GM23338 (cell line): ENCODE measurements at regions not wholly inside any gene's neighbourhood (a gene's known extent, or its start where the extent isn't known, plus 50 kb on each side); places are given as distances from the start of the nearest gene placed in this dataset.

ENCODE experiments used
- ATAC-seq: fragments of 200-7000 bp; cut with Tn5 transposase; 3 replicates; pipeline ENCODE4 v1.9.1; 2020
- DNase-seq: peaks from one replicate; pipeline ENCODE4 v3.0.0-alpha.2; 2015; ENCODE audit warnings: low spot score
- H2AFZ ChIP-seq: fragments of 200-600 bp; sonication (generic); 2 replicates; pipeline ENCODE4 v1.8.0; 2016; ENCODE audit warnings: antibody characterized with exemption, mild to moderate bottlenecking, moderate library complexity
- H3F3A ChIP-seq: fragments of 200-600 bp; sonication (generic); replicated peaks from 2 replicates; pipeline ENCODE4 v1.8.0; 2017; ENCODE audit warnings: antibody characterized with exemption, mixed run types, low read depth
- H3K27ac ChIP-seq: fragments of 200-600 bp; sonication (generic); 2 replicates; pipeline ENCODE4 v1.6.1; 2016; ENCODE audit warnings: low read depth
- H3K27me3 ChIP-seq: fragments of 200-600 bp; sonication (generic); 2 replicates; pipeline ENCODE4 v1.8.0; 2016; ENCODE audit warnings: mild to moderate bottlenecking, mixed run types, moderate library complexity; ENCODE audit not compliant: insufficient read depth
- H3K36me3 ChIP-seq: fragments of 200-600 bp; sonication (generic); 2 replicates; pipeline ENCODE4 v1.8.0; 2016; ENCODE audit warnings: mild to moderate bottlenecking; ENCODE audit not compliant: insufficient read depth
- H3K4me1 ChIP-seq: fragments of 200-600 bp; sonication (generic); 2 replicates; pipeline ENCODE4 v1.8.0; 2016; ENCODE audit warnings: mild to moderate bottlenecking, moderate library complexity; ENCODE audit not compliant: insufficient read depth
- H3K4me2 ChIP-seq: fragments of 200-600 bp; sonication (generic); 2 replicates; pipeline ENCODE4 v1.7.1; 2017; ENCODE audit warnings: mixed run types
- H3K4me3 ChIP-seq: fragments of 200-600 bp; sonication (generic); 2 replicates; pipeline ENCODE4 v1.6.1; 2016; ENCODE audit warnings: mixed run types
- H3K79me2 ChIP-seq: fragments of 200-600 bp; sonication (generic); replicated peaks from 2 replicates; pipeline ENCODE4 v1.8.0; 2017; ENCODE audit warnings: mild to moderate bottlenecking; ENCODE audit not compliant: insufficient read depth
- H3K9me2 ChIP-seq: fragments of 200-600 bp; sonication (generic); 2 replicates; pipeline ENCODE4 v1.8.0; 2017; ENCODE audit not compliant: insufficient read depth
- H4K20me1 ChIP-seq: fragments of 200-600 bp; sonication (generic); replicated peaks from 2 replicates; pipeline ENCODE4 v1.8.0; 2017; ENCODE audit warnings: mild to moderate bottlenecking; ENCODE audit not compliant: insufficient read depth
- H3K27ac Mint-ChIP-seq: 2 replicates; pipeline ENCODE4 v1.8.0; 2020; ENCODE audit warnings: inconsistent platforms, mild to moderate bottlenecking, moderate library complexity, mixed read lengths
- H3K27me3 Mint-ChIP-seq: 3 replicates; pipeline ENCODE4 v1.8.0; 2022; ENCODE audit warnings: low read depth, mild to moderate bottlenecking, moderate library complexity, mixed read lengths, inconsistent platforms; ENCODE audit not compliant: insufficient read depth, poor library complexity
- H3K36me3 Mint-ChIP-seq: 3 replicates; pipeline ENCODE4 v1.8.0; 2021; ENCODE audit warnings: low read depth, mild to moderate bottlenecking, inconsistent platforms, moderate library complexity, mixed read lengths
- H3K4me1 Mint-ChIP-seq: 3 replicates; pipeline ENCODE4 v1.8.0; 2020; ENCODE audit warnings: mild to moderate bottlenecking, inconsistent platforms, mixed read lengths
- H3K4me3 Mint-ChIP-seq: 3 replicates; pipeline ENCODE4 v1.8.0; 2021; ENCODE audit warnings: moderate library complexity, mild to moderate bottlenecking, inconsistent platforms, mixed read lengths
- H3K9me3 Mint-ChIP-seq: 3 replicates; pipeline ENCODE4 v1.8.0; 2020; ENCODE audit warnings: moderate library complexity, mild to moderate bottlenecking, inconsistent platforms, mixed read lengths
- CREB1 ChIP-seq: fragments of 250-450 bp; sonication (Bioruptor Pico); IDR thresholded peaks from 2 replicates; pipeline ENCODE4 v1.5.0; 2020; ENCODE audit warnings: low read depth, mild to moderate bottlenecking, moderate library complexity
- EZH2 ChIP-seq: fragments of 200-600 bp; sonication (generic); IDR thresholded peaks from one replicate; pipeline ENCODE4 v1.8.0; 2017; ENCODE audit warnings: antibody characterized with exemption, mild to moderate bottlenecking, low read depth; ENCODE audit not compliant: unreplicated experiment
- EZH2phosphoT487 ChIP-seq: fragments of 200-600 bp; sonication (generic); IDR thresholded peaks from one replicate; pipeline ENCODE4 v1.8.1; 2018; ENCODE audit warnings: antibody characterized with exemption; ENCODE audit not compliant: unreplicated experiment
- JUNB ChIP-seq: IDR thresholded peaks from one replicate; pipeline ENCODE4 v1.6.1; 2016; ENCODE audit warnings: antibody characterized with exemption; ENCODE audit not compliant: unreplicated experiment
- NANOG ChIP-seq: IDR thresholded peaks from 2 replicates; pipeline ENCODE4 v1.6.1; 2016; ENCODE audit warnings: antibody characterized with exemption, borderline replicate concordance
- POLR2AphosphoS5 ChIP-seq: IDR thresholded peaks from 2 replicates; pipeline ENCODE4 v1.6.1; 2016; ENCODE audit warnings: antibody characterized with exemption, low read depth
- STAT1 ChIP-seq: IDR thresholded peaks from one replicate; pipeline ENCODE4 v1.6.1; 2016; ENCODE audit warnings: antibody characterized with exemption; ENCODE audit not compliant: unreplicated experiment
- ZNF114 ChIP-seq: fragments of 250-450 bp; sonication (Bioruptor Pico); IDR thresholded peaks from 2 replicates; pipeline ENCODE4 v1.5.0; 2020; ENCODE audit warnings: mild to moderate bottlenecking, moderate library complexity
- ZNF331 ChIP-seq: fragments of 250-450 bp; sonication (Bioruptor Pico); IDR thresholded peaks from 2 replicates; pipeline ENCODE4 v1.5.0; 2020; ENCODE audit warnings: low read depth, mild to moderate bottlenecking, moderate library complexity
- TF ChIP-seq, protein P1 (sequence below): IDR thresholded peaks from one replicate; pipeline ENCODE4 v1.6.1; 2018; ENCODE audit warnings: antibody characterized with exemption; ENCODE audit not compliant: unreplicated experiment
- TF ChIP-seq, protein P2 (sequence below): IDR thresholded peaks from 2 replicates; pipeline ENCODE4 v1.6.1; 2016; ENCODE audit warnings: antibody characterized with exemption
- TF ChIP-seq, protein P3 (sequence below), 2 experiments: fragments of 200-600 bp in 1 of 2; sonication (generic) in 1 of 2; conservative IDR thresholded peaks; 2 replicates each; pipeline versions ENCODE4 v1.5.1 to v1.6.1; 2016 to 2017; ENCODE audit warnings: antibody characterized with exemption in 2 of 2, low read depth in 2 of 2, mild to moderate bottlenecking in 2 of 2, moderate library complexity in 1 of 2
- TF ChIP-seq, protein P4 (sequence below): fragments of 250-450 bp; sonication (Bioruptor Pico); IDR thresholded peaks from 2 replicates; pipeline ENCODE4 v1.5.0; 2020; ENCODE audit warnings: mild to moderate bottlenecking, moderate library complexity

DNA sequence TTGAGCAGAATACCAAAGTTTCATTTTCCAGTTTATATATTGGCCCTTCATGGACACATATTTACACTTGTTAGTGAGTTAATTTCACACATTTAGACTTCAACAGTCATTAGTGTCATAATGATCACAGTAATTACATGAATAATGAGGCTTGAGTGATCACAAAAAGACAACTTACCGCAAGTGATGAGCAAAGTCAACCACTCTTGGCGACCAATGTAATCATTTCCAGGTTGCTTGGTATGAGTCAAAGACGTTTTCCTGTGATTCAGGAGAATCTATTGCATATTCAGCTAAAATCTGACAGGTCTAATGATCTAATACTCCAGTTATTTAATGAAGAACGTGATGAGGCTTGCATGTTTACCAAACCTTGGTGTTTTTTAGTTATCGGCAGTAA is 407.9 kb upstream of the TENM3 start:
- no peak overlapping the region for H3K4me3 Mint-ChIP-seq
- TF ChIP-seq, protein P1, sequence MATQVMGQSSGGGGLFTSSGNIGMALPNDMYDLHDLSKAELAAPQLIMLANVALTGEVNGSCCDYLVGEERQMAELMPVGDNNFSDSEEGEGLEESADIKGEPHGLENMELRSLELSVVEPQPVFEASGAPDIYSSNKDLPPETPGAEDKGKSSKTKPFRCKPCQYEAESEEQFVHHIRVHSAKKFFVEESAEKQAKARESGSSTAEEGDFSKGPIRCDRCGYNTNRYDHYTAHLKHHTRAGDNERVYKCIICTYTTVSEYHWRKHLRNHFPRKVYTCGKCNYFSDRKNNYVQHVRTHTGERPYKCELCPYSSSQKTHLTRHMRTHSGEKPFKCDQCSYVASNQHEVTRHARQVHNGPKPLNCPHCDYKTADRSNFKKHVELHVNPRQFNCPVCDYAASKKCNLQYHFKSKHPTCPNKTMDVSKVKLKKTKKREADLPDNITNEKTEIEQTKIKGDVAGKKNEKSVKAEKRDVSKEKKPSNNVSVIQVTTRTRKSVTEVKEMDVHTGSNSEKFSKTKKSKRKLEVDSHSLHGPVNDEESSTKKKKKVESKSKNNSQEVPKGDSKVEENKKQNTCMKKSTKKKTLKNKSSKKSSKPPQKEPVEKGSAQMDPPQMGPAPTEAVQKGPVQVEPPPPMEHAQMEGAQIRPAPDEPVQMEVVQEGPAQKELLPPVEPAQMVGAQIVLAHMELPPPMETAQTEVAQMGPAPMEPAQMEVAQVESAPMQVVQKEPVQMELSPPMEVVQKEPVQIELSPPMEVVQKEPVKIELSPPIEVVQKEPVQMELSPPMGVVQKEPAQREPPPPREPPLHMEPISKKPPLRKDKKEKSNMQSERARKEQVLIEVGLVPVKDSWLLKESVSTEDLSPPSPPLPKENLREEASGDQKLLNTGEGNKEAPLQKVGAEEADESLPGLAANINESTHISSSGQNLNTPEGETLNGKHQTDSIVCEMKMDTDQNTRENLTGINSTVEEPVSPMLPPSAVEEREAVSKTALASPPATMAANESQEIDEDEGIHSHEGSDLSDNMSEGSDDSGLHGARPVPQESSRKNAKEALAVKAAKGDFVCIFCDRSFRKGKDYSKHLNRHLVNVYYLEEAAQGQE = no peak
- TF ChIP-seq JUNB (no peak), ZNF114 (CRISPR knock-in tag) (no peak), NANOG (no peak), CREB1 (CRISPR knock-in tag) (no peak), EZH2phosphoT487 (no peak), POLR2AphosphoS5 (no peak), STAT1 (no peak), EZH2 (no peak), ZNF331 (CRISPR knock-in tag) (no peak)
- TF ChIP-seq, protein P2, sequence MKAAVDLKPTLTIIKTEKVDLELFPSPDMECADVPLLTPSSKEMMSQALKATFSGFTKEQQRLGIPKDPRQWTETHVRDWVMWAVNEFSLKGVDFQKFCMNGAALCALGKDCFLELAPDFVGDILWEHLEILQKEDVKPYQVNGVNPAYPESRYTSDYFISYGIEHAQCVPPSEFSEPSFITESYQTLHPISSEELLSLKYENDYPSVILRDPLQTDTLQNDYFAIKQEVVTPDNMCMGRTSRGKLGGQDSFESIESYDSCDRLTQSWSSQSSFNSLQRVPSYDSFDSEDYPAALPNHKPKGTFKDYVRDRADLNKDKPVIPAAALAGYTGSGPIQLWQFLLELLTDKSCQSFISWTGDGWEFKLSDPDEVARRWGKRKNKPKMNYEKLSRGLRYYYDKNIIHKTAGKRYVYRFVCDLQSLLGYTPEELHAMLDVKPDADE = no peak
- TF ChIP-seq, protein P3, sequence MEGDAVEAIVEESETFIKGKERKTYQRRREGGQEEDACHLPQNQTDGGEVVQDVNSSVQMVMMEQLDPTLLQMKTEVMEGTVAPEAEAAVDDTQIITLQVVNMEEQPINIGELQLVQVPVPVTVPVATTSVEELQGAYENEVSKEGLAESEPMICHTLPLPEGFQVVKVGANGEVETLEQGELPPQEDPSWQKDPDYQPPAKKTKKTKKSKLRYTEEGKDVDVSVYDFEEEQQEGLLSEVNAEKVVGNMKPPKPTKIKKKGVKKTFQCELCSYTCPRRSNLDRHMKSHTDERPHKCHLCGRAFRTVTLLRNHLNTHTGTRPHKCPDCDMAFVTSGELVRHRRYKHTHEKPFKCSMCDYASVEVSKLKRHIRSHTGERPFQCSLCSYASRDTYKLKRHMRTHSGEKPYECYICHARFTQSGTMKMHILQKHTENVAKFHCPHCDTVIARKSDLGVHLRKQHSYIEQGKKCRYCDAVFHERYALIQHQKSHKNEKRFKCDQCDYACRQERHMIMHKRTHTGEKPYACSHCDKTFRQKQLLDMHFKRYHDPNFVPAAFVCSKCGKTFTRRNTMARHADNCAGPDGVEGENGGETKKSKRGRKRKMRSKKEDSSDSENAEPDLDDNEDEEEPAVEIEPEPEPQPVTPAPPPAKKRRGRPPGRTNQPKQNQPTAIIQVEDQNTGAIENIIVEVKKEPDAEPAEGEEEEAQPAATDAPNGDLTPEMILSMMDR (conservative IDR thresholded peaks at IDR 0.05; ENCODE audit: low read depth in 2 of 2) = no peak
- TF ChIP-seq, protein P4, sequence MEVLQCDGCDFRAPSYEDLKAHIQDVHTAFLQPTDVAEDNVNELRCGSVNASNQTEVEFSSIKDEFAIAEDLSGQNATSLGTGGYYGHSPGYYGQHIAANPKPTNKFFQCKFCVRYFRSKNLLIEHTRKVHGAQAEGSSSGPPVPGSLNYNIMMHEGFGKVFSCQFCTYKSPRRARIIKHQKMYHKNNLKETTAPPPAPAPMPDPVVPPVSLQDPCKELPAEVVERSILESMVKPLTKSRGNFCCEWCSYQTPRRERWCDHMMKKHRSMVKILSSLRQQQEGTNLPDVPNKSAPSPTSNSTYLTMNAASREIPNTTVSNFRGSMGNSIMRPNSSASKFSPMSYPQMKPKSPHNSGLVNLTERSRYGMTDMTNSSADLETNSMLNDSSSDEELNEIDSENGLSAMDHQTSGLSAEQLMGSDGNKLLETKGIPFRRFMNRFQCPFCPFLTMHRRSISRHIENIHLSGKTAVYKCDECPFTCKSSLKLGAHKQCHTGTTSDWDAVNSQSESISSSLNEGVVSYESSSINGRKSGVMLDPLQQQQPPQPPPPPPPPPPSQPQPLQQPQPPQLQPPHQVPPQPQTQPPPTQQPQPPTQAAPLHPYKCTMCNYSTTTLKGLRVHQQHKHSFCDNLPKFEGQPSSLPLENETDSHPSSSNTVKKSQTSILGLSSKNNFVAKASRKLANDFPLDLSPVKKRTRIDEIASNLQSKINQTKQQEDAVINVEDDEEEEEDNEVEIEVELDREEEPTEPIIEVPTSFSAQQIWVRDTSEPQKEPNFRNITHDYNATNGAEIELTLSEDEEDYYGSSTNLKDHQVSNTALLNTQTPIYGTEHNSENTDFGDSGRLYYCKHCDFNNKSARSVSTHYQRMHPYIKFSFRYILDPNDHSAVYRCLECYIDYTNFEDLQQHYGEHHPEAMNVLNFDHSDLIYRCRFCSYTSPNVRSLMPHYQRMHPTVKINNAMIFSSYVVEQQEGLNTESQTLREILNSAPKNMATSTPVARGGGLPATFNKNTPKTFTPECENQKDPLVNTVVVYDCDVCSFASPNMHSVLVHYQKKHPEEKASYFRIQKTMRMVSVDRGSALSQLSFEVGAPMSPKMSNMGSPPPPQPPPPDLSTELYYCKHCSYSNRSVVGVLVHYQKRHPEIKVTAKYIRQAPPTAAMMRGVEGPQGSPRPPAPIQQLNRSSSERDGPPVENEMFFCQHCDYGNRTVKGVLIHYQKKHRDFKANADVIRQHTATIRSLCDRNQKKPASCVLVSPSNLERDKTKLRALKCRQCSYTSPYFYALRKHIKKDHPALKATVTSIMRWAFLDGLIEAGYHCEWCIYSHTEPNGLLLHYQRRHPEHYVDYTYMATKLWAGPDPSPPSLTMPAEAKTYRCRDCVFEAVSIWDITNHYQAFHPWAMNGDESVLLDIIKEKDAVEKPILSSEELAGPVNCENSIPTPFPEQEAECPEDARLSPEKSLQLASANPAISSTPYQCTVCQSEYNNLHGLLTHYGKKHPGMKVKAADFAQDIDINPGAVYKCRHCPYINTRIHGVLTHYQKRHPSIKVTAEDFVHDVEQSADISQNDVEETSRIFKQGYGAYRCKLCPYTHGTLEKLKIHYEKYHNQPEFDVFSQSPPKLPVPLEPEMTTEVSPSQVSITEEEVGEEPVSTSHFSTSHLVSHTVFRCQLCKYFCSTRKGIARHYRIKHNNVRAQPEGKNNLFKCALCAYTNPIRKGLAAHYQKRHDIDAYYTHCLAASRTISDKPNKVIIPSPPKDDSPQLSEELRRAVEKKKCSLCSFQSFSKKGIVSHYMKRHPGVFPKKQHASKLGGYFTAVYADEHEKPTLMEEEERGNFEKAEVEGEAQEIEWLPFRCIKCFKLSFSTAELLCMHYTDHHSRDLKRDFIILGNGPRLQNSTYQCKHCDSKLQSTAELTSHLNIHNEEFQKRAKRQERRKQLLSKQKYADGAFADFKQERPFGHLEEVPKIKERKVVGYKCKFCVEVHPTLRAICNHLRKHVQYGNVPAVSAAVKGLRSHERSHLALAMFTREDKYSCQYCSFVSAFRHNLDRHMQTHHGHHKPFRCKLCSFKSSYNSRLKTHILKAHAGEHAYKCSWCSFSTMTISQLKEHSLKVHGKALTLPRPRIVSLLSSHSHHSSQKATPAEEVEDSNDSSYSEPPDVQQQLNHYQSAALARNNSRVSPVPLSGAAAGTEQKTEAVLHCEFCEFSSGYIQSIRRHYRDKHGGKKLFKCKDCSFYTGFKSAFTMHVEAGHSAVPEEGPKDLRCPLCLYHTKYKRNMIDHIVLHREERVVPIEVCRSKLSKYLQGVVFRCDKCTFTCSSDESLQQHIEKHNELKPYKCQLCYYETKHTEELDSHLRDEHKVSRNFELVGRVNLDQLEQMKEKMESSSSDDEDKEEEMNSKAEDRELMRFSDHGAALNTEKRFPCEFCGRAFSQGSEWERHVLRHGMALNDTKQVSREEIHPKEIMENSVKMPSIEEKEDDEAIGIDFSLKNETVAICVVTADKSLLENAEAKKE (CRISPR knock-in tag) = no peak
- DNase-seq (no peak), ATAC-seq (no peak)
- Histone ChIP-seq H3K9me2 (0 out of 2 replicates have a peak, but pooled peaks cover 3% of the 10 kb centered on the region), H3K79me2 (no peaks in the 10 kb centered on the region), H3K4me1 (0 out of 2 replicates have a peak, but pooled peaks cover 7% of the 10 kb centered on the region), H3K4me3 (no peak overlapping the region), H3K27me3 (no peaks in the 10 kb centered on the region), H3F3A (no peaks in the 10 kb centered on the region), H3K27ac (no peak overlapping the region), H4K20me1 (no peaks in the 10 kb centered on the region), H2AFZ (no peak overlapping the region), H3K36me3 (no peaks in the 10 kb centered on the region), H3K4me2 (no peak overlapping the region)
- H3K36me3 Mint-ChIP-seq = no peaks in the 10 kb centered on the region
- H3K27me3 Mint-ChIP-seq = no peaks in the 10 kb centered on the region
- no peak overlapping the region for H3K27ac Mint-ChIP-seq
- no peaks in the 10 kb centered on the region for H3K9me3 Mint-ChIP-seq
- peaks cover 5% of the 10 kb centered on the region for H3K4me1 Mint-ChIP-seq
